ENCODE measurements at regions not wholly inside any gene's neighbourhood (a gene's known extent, or its start where the extent isn't known, plus 50 kb on each side); places are given as distances from the start of the nearest gene placed in this dataset.
"Not testable (repeated sequence)": the region's sequence is repeated elsewhere in the genome, so short reads cannot be mapped to it uniquely, and the experiment has no call there.

DNA sequence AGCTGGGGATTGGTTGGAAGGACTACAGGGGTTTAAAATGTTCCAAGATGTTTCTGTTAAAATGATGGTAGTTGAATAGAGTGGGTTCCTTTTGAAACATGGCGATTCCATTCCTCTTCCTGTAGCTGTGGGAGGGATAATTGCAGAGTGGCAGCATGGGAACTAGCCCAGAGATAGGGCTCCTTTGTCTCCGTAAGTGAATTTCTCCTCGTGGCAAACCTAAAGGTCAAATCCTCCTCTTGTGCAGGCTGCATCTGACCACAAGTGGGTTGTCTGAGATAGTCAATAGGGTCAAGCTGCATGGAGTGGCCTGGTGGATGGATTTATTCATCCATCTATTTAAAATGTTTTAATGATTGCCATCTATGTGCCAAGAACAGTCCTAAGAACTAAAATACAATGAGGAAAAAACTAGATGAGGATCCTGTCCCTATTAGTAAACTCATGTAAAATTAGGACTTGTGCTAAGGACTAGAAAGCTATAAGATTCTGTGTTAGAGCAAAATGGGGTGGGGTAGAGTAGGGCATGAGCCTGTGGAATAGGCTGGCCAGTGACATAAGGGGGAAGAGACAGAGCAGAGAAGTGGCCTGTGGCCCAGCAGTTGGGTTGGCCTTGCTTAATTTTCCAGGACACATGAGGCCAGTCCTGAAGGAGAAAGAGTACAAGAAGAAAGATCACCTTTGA, 89.1 kb upstream of the IVNS1ABP start:
- no peak for DNase-seq (ENCODE audit: low read depth in 4 of 4, low spot score in 1 of 4)

DNA sequence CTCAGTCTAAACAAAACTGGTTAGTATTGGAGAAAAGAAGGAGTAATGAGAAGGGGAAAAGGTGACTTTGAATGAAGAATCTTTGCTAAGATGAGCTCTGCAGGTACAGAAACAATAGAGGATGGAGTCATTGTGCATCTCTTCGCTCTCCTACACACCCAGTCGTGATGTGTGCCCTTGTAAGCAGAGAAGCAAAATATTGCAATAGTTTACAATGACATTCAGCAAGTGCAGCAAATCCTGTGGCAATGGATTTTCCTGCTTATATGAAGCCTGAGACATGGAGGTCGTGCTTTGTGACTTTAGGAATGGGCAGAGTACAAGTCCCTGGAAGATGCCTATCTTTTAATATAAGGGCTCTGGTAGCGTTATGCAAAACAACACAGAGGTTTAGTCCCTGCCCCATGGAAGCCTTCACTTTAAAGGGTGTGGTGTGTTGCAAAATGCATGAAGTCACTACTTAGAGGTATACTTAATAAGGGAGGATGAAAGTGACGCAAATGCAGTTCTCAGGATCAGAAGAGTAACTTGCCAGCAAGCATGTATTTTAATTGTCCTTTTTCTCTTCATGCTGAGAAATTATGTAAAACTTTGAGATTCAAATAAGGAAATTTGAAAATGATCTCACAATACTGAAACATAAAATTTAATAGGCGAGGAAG, 88.0 kb upstream of the IVNS1ABP start:
- DNase-seq (ENCODE audit: low read depth in 4 of 4, low spot score in 1 of 4) = no peak

DNA sequence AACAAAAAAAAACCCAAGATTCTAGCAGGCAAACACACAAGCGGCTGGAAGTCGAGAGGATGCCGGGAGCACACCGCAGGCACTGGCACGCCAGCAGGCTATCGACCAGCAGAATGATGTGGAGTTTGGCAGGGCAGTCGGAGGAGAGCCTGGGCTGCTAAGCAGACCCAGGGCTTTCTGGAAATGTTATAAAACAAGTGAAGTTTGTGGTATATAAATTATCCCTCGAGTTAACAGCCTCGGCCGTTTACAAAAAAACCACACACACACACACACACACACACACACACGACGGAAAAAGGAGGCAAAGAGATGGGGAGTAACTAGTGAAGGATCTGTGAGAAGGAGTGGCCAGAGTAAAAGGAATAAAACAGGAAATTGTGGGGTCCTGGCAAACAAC, 87.2 kb upstream of the IVNS1ABP start:
- no peak for DNase-seq (ENCODE audit: low read depth in 4 of 4, low spot score in 1 of 4)

DNA sequence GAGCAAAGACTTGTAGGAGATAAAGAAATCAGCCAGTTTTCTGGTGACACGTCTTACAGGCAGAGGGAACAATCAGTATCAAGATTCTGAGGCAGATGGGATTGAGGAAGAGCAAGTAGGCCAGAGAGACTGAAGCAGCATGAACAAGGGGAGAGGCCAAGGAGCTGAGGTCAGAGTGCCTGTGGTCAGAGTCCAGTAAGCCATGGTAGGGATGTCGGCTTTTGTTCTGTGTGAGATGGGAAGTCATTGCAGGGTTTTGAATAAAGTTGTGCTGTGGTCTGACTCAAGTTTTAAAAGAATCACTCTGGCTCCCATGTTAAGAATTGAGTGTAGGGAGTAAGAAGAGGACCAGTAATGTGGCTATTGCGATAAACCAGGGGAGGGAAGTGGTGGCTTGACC, 85.9 kb upstream of the IVNS1ABP start:
- no peak for DNase-seq (ENCODE audit: low read depth in 4 of 4, low spot score in 1 of 4)

DNA sequence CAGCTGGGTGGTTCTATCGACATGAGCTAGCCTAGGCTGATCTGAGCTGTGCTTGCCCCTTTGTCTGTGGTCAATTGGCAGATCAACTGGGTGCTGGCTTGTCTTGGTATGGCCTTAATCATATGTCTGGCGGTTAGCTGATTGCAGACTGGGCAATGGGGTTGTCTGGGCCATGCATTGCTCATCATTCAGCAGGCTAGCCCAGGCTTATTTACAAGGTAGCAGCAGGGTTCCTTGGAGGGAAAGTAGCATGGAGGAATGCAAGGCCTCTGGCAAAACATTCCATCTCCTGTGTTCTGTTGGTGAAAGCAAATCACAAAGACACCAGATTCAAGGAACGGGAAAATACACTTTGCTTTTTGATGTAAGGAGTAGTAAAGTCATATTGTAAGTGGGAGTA, 84.0 kb upstream of the IVNS1ABP start:
- DNase-seq (ENCODE audit: low read depth in 4 of 4, low spot score in 1 of 4) = no peak

DNA sequence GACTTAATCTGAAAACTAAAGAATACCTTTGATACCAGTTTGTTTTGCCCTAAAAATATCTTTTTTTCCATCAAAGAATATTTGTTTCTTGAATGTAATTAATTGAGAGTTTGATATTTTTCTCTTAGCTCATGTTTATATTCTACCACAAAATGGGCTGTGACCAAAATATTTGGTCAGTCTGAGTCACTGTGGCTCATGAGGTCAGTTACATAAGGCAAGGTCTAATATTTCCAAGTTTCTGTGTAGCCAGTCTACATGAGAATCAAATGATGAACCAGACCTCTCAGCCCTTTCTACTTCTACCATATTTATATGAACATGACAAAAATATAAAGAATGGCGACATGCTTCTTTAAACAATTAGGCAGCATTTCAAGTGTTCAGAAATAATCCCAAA, 83.0 kb upstream of the IVNS1ABP start:
- no peak for DNase-seq (ENCODE audit: low read depth in 4 of 4, low spot score in 1 of 4)

DNA sequence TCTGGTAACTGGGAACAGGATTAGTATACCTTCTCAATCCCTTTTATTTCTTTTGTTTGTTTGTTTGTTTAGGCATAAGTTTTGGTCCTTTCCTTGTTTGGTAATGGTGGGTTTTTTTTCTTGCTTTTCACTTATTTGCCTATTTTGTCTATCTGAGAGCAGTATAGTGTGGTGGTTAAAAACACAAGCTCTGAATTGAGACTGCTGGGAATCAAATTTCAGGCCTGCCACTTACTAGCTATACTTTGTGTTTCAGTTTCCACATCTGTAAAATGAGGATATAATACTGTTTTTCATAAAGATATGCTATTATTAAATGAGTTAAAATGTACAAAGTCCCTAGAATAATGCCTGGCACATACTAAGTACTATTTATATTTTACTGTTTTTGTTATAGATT, 81.6 kb upstream of the IVNS1ABP start:
- no peak for DNase-seq (ENCODE audit: low read depth in 4 of 4, low spot score in 1 of 4)

DNA sequence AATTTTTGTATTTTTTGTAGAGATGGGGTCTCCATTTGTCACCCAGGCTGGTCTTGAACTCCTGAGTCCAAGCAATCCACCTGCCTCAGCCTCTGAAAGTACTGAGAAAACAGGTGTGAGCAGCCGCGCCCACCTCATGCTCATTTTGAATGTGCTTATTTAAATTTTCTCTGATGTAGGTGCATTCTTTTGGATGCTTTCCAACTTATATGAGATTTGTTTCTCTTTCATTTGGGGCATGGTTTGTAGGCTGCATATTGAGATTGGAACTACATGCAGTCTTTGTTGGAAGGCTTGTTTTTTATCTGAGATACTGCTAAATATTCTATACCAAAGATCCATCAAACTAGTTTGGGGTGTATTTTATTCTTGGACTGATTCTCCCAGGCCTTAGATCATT, 81.0 kb upstream of the IVNS1ABP start:
- no peak for DNase-seq (ENCODE audit: low read depth in 4 of 4, low spot score in 1 of 4)

DNA sequence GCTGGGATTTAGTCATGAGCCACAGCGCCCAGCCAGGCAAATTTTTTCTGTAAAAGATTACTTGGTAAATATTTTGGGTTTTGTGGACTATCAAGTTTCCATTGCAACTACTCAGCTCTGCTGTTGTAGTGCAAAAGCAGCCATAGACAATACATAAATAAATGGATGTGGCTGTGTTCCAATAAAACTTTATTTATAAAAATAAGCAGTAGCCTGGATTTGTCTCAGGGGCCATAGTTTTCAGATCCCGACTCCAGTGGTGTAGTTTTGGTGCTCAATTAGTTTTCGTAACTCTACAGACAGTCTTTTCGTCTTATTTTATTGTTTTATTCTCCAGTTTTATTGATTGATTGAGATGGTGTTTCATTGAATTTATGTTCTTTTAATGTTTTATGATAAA, 80.1 kb upstream of the IVNS1ABP start:
- no peak for DNase-seq (ENCODE audit: low read depth in 4 of 4, low spot score in 1 of 4)

DNA sequence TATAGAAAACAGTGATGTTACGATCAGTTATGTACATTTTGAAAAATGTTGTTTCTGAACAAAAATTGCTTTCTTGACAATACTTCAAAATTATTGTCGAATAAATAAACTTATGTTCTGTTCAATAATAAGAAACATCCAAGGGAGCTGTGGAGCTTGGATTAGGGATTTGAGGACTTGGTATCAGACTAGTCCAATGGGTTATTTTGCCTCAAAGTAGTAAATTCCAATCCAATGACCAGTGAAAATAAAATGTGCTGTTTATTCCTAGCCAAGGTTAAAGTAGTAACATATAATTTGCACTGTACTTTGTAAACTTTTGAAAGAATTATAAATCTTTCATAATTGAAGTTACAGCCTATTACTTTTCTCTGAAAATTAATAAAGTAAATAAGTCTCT, 79.1 kb upstream of the IVNS1ABP start:
- no peak for DNase-seq (ENCODE audit: low read depth in 4 of 4, low spot score in 1 of 4)

DNA sequence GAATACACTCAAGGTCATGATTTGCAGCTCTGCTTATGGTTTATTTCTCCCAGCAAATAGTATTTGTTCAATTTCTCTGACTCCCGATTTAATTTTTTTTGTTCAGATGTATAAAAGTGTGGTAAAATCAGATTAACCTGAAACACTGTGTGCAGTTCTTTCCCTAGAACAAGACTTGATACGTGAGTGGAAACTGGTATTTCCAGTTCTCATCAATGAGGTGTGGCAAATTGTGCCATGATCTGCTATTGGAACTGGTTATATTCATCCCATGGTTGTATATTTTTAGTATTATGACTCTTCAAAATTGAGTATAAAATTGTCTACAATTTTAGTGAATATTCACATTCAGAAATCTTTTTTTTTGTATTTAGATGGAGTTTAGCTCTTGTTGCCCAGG, 76.8 kb upstream of the IVNS1ABP start:
- no peak for DNase-seq (ENCODE audit: low read depth in 4 of 4, low spot score in 1 of 4)

DNA sequence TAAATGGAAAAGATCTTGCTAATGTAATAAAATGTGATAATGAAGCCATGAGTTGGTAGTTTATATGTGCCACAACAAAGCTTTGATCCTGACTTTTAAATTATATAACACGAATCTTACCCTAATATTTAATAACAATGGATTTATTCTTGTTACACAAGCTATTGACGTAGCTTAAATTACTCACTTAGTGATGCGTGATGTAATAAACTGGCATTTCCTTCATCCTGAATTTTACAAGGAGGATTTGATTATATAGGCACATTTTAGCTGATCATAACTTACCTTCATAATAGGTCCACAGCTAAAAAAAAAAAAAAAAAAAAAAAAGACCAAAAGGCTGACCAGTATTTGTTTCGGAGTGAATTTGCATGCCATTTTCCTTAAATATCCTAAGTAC, 76.2 kb upstream of the IVNS1ABP start:
- DNase-seq (ENCODE audit: low read depth in 4 of 4, low spot score in 1 of 4) = no peak

DNA sequence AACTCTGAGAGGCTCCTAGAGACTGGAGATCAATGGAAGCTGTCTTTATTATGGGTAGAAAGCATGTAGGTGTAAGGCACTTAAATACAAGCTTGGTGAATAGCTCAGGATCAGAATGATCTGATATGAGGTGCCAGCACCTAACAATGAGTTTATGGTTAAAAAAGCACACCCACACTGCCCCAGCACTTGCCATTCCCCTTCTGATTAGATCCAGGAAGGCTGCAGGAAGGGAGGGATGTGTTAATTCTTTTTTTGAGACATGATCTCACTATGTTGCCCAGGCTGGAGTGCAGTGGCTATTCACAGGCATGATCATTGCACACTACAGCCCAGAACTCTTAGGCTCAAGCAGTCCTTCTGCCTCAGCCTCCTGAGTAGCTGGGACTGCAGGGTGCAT, 71.8 kb upstream of the IVNS1ABP start:
- DNase-seq (ENCODE audit: low read depth in 4 of 4, low spot score in 1 of 4) = no peak

DNA sequence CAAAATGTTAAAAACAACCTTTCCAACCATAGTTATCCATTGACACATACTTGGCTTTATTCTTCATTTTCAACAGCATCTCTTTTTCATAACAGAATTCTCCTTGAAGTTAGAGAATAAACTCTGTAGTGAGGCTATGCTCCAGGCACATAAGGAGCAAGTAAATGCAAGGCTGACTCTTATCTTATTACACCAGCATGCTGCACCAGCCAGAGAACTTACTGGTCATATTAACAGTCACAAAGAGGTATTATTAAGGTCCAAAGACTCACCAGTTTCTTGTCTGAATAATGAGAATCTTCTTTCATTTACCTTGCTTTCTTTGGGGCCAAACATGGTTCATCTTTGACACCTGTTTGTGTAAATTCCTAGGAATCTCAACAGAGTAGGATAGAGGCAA, 71.3 kb upstream of the IVNS1ABP start:
- DNase-seq (ENCODE audit: low read depth in 4 of 4, low spot score in 1 of 4) = no peak

DNA sequence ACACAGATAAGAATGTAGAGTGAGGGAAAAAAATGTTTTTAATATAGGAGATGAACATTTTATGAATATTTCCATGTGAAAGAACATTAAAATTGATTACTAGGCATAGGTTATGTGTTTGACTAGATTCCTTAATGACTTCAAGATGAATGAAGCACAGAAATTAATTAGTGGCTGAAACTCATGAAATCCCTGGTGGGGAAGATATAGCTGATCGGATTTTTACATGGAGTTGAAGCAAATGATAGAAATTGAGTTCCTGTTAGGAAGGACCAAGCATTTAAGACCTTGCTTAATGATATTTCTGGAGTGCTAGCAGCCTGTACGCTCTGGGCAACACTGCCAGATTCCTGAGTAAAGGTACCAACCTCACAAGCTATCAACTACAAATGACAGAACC, 68.9 kb upstream of the IVNS1ABP start:
- no peak for DNase-seq (ENCODE audit: low read depth in 4 of 4, low spot score in 1 of 4)

DNA sequence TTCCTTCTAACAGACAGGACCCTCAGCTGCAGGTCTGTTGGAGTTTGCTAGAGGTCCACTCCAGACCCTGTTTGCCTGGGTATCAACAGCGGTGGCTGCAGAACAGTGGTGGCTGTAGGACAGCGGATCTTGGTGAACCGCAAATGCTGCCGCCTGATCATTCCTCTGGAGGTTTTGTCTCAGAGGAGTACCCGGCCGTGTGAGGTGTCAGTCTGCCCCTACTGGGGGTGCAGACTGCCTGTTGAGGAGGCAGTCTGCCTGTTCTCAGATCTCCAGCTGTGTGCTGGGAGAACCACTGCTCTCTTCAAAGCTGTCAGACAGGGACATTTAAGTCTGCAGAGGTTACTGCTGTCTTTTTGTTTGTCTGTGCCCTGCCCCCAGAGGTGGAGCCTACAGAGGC, 66.8 kb upstream of the IVNS1ABP start:
- not testable (repeated sequence) for DNase-seq (ENCODE audit: low read depth in 4 of 4, low spot score in 1 of 4)

DNA sequence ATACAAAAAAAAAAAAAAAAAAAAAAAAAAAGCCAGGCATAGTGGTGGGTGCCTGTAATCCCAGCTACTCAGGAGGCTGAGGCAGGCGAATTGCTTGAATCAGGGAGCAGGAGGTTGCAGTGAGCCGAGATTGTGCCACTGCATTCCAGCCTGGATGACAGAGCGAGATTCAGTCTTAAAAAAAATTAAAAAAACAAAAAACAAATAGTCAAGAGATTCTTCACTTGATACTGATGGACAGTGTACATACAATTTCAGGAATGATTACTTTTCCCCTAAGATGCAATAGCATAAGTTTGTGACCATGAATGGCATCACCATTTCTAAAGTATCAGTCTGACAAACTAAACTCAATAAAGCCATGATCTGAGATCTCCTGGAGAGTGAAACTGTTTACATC, 60.8 kb upstream of the IVNS1ABP start:
- no peak for DNase-seq (ENCODE audit: low read depth in 4 of 4, low spot score in 1 of 4)

DNA sequence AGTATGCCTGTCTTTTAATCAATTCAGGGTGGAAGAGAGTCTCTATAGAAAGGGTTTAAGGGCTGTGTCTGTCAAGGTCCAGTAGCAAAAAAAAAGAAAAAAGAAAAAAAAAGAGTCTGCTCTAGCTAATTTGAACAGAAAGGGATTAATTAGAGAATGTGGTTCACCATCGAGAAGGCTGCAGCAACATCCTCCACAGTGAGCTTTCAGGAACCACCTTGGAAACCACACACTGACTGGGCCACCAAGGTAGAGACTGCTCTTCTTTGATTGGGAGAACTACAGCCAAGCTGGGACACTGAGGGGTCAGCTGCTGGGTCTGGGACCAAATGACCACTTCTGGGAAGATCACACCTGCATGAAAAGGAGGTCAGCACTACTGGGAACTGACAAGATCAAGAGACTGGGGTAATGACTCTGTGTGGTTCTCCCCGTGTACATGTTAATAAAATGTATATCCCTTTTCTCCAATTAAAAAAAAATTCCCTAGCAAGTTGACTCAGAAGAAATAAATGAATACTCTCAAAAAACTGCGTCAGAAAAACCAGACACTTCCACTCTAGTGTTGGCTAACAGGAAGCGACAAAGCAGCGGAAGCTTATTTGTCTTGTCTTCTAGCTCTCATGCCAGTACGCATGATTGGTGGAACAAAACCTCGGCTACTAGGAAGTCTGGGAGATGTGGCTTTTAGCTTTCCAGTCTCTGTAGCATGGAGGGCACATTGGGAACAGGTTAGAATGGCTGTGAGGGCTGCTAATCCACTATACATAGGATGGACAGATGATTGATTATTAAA, 60.0 kb upstream of the IVNS1ABP start:
- DNase-seq (ENCODE audit: low read depth in 4 of 4, low spot score in 1 of 4) = no peak

DNA sequence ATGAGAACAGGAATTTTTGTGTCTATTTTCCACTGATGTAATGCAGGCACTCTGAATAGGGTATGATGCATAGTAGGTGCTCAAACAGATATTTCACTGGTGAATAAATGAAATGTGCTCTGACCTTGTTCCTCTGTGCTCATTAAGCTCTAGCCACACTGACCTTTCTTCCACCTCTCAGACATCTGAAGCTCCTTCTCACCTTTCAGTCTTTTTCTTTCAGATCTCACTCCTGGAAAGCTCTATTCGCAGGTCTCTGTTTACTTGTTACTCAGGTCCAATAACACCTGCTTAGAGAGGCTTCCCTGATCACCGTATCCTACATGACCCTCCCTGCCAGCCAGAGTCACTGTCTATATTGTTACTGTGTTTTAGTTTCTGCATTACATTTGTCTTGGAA, 59.2 kb upstream of the IVNS1ABP start:
- no peak for DNase-seq (ENCODE audit: low read depth in 4 of 4, low spot score in 1 of 4)

DNA sequence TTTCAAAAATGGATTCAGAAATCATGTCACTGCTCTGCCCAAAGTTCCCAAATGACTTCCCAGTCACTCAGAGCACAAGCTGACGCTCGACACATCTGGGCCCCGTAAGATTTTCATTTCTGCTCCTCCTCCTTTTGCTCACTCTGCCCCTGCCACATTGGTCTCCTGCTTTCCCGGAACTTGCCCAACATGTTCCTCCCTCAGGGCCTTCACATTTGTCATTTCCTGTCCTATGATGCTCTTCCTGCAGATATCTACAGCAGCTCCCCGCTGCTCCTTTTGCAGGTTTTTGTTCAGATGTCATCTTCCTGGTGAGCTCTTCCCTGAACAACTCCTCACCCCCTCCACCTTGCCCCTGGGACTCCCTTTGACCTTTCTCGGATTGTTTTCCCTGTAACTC, 58.5 kb upstream of the IVNS1ABP start:
- DNase-seq (ENCODE audit: low read depth in 4 of 4, low spot score in 1 of 4) = no peak

DNA sequence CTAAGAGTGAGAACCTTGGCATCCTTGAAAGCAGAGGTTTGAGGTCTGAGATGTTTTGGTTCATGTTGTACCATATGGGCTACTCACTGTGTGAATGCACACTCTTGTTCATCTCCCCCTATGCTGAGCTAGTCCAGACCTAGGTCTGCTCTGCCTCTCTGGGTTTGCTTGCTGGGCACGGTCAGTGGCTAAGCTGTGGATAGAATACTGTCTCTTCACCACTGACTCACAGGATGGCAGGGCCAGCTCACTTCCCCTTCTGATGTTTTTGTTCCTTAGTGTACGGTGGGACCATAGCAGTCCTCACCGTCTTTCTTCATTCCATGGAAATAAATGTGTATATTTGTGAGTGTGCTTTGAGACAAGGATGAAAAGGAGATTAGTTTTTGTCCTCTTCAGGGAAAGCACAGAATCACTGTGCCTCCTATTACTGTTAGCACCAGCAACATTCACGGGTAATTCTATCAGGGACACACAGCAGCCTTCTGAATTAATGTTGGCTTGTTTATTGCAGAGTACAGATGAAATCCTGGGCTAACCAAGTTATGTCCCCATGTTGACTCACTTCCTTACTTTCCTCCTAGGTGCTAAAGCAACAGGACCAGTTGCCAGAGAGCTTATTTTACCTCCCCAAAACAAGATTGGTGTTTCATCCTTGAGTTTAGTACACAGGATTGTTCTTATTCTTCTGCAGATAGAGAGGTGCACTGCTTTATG, 56.9 kb upstream of the IVNS1ABP start:
- DNase-seq (ENCODE audit: low read depth in 4 of 4, low spot score in 1 of 4) = no peak

DNA sequence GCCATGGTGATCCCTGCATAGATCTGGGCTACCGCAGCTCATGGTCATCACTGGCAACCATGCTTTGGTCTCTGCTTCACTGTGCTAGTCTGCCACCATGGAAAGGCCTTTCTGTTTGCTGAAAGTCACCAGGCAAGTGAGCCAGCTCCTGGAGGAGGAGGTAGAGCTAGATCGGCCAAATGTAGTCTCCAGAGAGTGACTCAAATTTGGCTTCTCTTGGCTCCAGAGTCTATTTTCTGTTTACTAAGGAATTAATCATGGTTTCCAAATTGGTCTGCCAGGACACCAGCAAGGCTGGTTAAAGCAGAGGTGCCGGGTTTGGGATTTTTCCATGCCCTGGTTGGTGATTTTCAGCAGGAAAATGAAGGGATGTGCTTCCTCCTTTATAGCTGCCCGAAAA, 52.7 kb upstream of the IVNS1ABP start:
- DNase-seq (ENCODE audit: low read depth in 4 of 4, low spot score in 1 of 4) = no peak

All from stimulated activated CD4-positive, alpha-beta T cell treated with anti-CD3 and anti-CD28 coated beads, Interleukin-1b, Interleukin-23, amount 100 ng/mL, for 24 hours (primary cell).